ENCODE measurements at regions not wholly inside any gene's neighbourhood (a gene's known extent, or its start where the extent isn't known, plus 50 kb on each side); places are given as distances from the start of the nearest gene placed in this dataset.
"Not testable (repeated sequence)": the region's sequence is repeated elsewhere in the genome, so short reads cannot be mapped to it uniquely, and the experiment has no call there.

- TF ChIP-seq POLR2A, CTCF (IDR thresholded peaks at IDR 0.05): not testable (repeated sequence)
Observed at GRCh38 chr6:86603364-86603763, 334.0 kb upstream of the HTR1E start.
